IPS-NIHi7 (cell line): ENCODE measurements at regions not wholly inside any gene's neighbourhood (a gene's known extent, or its start where the extent isn't known, plus 50 kb on each side); places are given as distances from the start of the nearest gene placed in this dataset.
A peak's percentile ranks its signal among the peaks of the same experiment; 100 is the strongest.
"Not testable (repeated sequence)": the region's sequence is repeated elsewhere in the genome, so short reads cannot be mapped to it uniquely, and the experiment has no call there.

Experiments used
- DNase-seq: peaks from one replicate; pipeline ENCODE4 v3.0.0; 2012; ENCODE audit warnings: mixed read lengths; ENCODE audit errors: extremely low spot score

- DNase-seq, result no peak
Measured at GRCh38 chr2:3115301-3116042, 262.1 kb downstream of the EIPR1 start.

- peak; percentile 3 for DNase-seq
Measured at GRCh38 chr2:3114406-3115185, 263.0 kb downstream of the EIPR1 start.

- peak; percentile 1 for DNase-seq
Measured at GRCh38 chr2:3113769-3114168, 263.8 kb downstream of the EIPR1 start.

DNA sequence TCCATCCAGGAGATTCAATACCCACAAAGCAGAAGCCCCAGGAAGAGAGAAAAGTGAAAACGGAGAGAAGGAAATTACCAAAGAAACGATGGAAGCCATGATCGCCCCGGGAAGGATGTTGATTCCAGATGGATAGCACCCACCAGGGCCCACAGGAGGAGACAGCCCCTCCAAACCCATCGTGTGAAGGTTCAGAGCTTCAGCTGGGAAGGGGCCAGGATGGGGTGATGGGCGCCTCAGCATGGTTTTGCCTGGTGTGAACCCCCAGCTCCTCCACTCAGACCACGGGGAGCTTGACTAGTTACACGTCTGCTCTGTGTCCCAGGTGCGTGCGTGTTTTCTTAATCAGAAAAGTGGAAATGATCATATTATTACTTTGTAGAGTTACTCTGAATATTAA lies 264.5 kb downstream of the EIPR1 start:
- no peak for DNase-seq

DNA sequence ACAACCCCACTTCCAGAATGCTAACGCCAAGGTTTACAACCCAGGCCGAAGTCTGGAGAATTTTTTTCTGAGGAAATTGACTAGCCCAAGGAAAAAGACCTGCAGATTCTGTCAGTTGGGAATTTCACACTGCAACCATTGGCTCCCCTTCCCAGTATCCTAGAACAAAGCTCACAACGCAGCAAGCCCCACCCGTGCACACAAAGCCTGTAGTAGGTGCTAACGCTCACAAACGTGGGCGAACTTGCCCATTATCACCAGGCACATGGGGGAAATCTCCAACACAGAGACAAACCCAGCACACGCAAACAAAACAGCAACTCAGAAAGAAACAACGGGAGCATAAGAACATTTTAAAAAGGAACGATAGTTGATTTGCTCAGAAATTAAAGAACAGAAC lies 265.1 kb downstream of the EIPR1 start:
- DNase-seq, result peak; percentile 8

DNA sequence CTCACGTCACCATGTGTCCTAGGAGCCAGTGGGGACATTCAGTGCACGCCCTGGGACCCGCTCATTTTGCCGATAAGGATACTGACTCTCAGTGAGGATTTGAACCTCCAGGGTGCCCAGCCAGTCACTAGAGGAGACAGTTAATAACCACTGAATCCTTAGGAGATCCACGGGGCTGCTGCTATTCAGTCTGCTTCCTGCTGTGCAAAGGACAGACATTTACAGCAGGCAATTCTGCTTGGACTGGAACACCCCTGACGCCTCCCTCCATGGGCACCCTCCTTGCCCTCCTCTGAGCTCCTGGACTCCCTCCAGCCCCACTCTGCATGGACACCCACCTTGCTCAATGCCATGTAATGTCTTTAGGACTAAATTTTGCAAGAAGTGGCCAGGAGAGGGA lies 265.5 kb downstream of the EIPR1 start:
- DNase-seq, result peak; percentile 3

DNA sequence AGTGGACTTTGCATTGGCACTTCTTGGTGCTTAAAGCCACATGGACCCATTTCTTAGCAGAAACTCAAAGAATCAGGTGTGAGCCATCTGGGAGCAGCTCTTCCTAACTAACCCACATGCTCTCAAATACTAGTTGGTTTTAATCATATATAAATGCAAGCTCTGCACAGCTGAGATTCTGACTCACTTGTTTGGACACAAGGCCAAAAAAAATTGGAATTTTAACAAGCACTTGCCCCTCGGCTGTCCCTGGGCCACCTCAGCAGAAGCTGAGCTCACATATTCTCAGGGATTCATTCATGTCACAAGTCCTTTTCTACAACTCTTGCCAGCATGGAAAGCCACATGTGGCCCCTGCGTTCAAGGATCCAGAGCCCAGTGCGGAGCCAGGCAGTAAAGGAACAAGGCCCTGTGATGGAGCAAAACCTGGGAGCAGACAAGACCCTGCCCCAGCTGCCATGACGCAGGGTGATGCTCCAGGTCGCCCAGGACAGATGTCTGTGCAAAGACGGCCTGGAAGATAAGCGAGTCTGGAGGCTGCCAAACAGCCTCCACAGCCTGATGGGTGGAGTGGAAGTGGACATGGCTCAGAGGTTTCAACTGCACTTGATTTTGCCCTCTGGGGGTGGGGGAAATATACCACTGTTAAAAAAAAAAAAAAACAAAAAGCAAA lies 266.5 kb downstream of the EIPR1 start:
- DNase-seq, result peak; percentile 3

DNA sequence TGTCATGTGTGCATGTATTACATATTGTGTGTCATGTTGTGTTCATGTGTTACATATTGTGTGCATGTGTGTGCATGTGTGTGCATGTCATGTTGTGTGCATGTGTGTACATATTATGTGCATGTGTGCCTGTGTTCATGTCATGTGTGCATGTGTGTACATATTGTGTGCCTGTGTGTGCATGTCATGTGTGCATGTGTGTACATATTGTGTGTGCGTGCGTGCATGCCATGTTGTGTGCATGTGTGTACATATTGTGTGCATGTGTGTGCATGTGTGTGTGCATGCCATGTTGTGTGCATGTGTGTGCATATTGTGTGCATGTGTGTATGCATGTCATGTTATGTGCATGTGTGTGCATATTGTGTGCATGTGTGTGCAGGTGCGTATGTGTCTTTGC lies 267.1 kb downstream of the EIPR1 start:
- no peak for DNase-seq

- DNase-seq, result peak; percentile 2
Measured at GRCh38 chr2:3108710-3109702, 268.6 kb downstream of the EIPR1 start.

DNA sequence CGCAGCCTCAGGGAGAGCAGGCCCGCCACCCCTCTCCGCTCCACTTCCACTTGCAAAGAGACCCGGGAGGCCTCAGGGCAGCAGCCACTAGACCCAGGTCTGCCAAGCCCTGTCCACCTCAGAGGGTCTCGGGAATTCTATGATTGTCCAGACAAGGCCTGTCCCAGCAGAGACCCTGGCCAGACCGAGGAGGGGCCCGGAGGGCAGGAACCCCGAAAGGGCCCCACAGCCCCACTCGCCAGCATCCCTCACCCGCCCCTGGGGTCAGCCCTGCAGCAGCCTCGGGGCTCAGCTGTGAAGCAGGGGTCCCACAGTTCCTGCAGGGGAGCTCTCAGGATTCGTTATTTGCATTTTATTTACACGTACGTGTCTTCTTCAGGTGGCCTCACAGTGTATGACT lies 269.5 kb downstream of the EIPR1 start:
- DNase-seq, result peak; percentile 6

DNA sequence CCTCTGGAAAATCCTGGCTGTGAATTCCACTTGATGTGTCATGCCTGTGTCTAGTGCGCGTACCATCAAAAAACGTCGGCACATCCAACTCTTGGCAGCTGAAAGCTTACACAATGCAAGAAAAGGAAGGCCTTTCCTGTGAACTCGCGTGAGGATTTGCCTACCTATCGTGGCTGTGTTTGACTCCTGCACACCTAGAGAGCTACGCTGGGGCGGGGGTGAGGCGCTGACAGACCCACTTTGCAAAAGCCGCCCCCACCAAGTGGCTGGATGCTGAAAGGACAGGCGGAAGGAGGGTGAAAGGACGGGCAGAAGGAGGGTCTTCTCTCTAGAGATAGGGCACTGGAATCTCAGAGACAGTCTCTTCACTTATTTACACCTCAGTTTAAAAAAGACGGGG lies 270.1 kb downstream of the EIPR1 start:
- DNase-seq, result peak; percentile 40

- DNase-seq, result no peak
Measured at GRCh38 chr2:3105814-3106569, 271.6 kb downstream of the EIPR1 start.

DNA sequence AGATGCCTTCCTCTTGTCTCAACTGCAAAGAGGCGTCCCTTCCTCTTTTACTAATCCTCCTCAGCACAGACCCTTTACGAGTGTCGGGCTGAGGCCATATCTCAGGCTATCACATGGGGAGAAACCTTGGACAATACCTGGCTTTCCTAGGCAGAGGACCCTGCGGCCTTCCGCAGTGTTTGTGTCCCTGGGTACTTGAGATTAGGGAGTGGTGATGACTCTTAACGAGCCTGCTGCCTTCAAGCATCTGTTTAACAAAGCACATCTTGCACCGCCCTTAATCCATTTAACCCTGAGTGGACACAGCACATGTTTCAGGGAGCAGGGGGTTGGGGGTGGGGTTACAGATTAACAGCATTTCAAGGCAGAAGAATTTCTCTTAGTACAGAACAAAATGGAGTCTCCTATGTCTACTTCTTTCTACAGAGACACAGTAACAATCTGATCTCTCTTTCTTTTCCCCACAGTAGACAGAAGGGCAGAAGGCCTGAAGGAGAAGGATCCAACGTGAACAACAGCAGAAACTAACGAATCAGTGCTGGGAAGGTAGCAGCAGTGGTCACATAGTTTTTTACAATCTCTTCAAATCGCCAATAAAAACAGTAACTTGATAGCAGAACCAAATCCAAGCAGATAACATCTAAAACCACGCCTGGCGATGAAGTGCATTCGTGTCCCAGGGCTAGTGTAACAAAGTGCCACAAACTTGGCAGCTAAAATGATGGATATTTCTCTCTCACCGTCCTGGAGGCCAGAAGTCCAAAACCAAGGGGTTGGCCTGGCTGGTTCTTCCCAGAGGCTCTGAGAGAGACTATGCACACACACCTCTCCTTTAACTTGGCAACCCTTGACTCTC lies 272.4 kb downstream of the EIPR1 start:
- DNase-seq, result not testable (repeated sequence)

DNA sequence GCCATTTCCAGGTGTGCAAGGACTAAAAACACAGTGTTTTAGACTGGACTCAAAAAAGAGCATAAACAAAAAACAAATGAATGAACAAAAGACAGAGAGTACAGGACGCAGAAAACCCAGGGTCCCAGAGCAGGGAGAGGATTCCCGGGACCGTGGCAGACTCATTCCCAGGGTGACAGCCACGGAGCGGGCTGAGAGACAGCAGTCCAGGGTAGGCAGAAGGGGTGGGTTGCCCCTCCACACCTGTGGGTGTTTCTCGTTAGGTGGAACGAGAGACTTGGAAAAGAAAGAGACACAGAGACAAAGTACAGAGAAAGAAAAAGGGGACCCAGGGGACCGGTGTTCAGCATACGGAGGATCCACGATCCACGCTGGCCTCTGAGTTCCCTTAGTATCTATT lies 273.4 kb downstream of the EIPR1 start:
- no peak for DNase-seq

DNA sequence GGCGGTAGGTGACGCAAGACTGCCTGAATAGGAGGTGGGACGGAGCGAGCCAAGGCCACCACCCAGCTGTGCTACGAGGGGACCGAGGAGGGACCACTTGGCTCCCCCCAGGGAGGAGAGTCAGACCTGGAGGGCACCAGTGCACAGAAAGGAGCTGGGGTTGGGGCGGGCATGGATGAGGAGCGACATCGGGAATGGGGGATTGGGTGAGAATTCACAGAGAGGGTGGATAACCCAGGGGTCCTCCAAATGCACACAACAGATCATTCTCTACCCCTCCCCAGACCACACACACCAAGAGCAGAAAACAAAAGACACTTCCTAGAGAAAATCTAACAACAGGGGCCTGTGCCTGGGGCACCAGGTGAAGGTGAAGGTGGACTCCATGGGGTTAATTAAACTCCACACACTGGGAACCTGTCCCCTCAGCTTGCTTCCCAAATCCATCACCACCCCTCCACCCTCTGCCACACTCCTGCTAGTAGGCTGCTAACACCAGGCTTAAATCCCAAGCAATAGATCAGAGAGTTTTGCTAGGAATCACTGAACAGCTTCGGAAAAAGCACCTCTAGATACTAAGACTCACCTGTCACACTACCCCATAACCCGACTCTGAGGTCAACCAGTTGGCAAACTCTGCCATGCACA lies 274.6 kb downstream of the EIPR1 start:
- DNase-seq, result no peak

DNA sequence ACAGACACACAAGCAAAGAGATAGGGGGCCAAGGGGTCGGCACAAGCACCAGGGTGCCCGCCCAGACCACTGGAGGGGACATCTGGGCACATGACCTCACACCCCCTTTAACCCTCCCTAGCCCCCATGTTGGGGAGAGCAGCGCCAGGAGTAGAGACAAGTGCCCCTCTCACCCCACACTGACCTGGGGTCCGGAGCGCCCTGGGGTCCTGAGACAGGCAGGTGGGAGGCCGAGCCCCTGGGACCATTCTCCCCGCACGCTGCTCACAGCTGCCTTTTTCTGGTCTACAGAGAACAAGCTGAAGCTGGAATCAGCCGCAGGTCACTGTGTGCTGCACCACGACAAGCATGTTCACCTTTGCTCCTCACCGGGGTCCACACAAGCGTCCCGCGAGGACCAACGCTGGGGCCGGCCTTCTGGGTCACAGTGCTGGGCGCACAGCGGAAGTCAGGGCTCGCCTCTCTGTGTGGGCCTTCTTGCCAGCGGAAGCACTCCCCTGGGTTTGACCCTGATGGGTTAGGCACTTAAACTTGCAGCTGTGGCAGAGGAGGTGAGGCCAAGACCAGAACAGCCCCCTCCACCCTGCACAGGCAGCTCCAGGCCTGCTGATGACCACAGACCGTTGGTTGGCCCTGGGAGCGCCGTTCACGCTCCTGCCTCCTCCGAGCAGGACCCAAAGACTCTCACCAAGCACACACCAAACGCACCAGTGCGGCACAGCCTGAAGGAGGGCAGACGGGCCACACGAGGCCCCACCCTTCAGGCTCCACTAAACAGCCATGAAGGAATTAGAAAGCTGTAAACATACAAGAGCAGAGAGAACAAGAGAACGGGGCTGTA lies 275.3 kb downstream of the EIPR1 start:
- DNase-seq, result peak; percentile 7

DNA sequence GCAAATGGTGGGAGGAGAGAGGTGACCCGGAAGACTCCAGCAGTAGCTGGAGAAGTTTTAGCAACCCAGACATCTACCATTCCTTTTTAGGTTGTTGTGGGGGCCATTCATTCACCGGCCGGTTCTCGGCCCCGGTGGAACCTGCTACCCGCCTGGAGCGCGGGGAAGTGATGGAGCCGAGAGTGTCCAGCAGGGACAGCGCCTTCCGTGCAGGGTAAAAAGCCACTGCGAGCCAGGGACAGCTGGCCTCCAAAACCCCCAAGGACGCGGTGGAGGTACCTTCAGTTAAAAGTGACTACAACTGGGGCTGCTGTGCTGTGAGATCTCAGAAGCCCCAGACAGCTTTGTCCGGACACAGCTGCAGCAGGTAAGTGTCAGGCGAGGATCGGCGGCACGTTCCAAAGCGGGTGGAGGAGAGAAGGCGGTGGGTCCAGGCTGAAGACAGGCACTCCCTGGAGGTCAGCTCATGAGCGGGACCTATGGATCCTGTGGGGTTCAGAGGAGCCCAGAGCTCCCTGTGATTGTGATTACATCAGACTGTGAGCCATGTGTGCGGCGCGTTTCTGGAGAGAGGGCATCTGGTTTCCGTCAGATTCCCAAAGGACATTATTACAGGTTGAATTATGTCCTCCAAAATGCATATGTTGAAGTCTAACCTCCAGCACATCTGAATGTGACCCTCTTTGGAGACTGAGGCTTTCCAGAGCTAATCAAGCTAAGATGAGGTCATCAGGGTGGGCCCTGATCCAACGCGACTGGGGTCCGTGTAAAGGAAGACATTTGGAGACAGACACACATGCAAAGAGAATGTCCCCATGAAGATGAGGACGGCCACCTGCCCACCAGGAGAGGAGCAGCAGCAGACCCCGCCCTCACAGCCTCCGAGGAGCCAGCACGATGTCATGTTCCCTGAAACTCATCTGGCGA lies 276.3 kb downstream of the EIPR1 start:
- peak; percentile 7 for DNase-seq
